Activated T-cell treated with anti-CD3 and anti-CD28 coated beads, Interleukin-2, amount 50 U/mL, for 24 hours (primary cell): ENCODE measurements at regions not wholly inside any gene's neighbourhood (a gene's known extent, or its start where the extent isn't known, plus 50 kb on each side); places are given as distances from the start of the nearest gene placed in this dataset.

Experiments
- DNase-seq: peaks from one replicate; pipeline ENCODE4 v3.0.0-alpha.2; 2020
- H3K27ac Mint-ChIP-seq: 2 replicates; pipeline ENCODE4 v1.8.0; 2020; ENCODE audit warnings: mild to moderate bottlenecking, mixed read lengths
- H3K27me3 Mint-ChIP-seq: 2 replicates; pipeline ENCODE4 v1.8.0; 2020; ENCODE audit warnings: mixed read lengths
- H3K36me3 Mint-ChIP-seq: 2 replicates; pipeline ENCODE4 v1.8.0; 2020; ENCODE audit warnings: low read depth, mixed read lengths
- H3K4me1 Mint-ChIP-seq: 2 replicates; pipeline ENCODE4 v1.8.0; 2020; ENCODE audit warnings: low read depth, mixed read lengths
- H3K4me3 Mint-ChIP-seq: 2 replicates; pipeline ENCODE4 v1.8.0; 2020; ENCODE audit warnings: mild to moderate bottlenecking, moderate library complexity, mixed read lengths
- H3K9me3 Mint-ChIP-seq: 2 replicates; pipeline ENCODE4 v1.8.0; 2020; ENCODE audit warnings: mixed read lengths

DNA sequence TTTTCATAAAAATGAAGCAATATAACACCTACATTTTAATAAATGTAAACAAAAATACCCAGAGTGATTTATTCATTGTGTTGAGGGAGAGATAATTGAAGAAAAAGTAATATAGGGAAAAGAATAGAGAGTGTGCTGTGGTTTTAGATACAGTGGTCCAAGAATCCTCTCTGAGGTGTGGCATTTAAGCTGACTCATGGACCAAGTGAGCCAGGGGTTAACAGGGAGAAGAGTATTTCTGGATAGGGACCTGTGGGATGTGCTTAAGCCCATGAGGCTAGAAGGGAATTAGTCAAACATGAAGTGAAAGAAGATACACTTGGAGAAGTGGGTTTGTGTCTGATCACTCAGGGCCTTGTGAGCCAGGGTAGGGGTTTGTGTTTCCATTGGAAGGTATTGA, 680.7 kb upstream of the GRM7 start:
- no peak overlapping the region for H3K4me3 Mint-ChIP-seq

DNA sequence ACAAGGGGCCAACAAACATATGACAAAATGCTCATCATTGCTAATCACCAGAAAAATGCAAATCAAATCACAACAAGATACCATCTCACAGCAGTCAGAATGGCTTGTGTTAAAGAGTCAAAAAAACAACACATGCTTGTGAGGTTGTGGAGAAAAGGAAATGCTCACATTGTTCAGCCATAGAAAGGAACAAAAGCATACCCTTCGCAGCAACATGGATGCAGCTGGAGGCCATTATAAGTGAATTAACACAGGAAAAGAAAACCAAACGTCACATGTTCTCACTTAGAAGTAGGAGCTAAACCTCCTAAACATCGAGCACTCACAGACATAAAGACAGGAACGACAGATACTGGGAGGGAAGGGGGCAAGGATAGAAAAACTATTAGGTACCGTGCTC, 678.4 kb upstream of the GRM7 start:
- Mint-ChIP-seq H3K36me3 (no peaks in the 10 kb centered on the region), H3K27me3 (no peaks in the 10 kb centered on the region), H3K4me3 (no peak overlapping the region), H3K9me3 (peaks cover 7% of the 10 kb centered on the region), H3K4me1 (no peaks in the 10 kb centered on the region), H3K27ac (no peak overlapping the region)
- no peak for DNase-seq

More for the DNA sequence above, 680.7 kb upstream of the GRM7 start:
- Mint-ChIP-seq H3K9me3 (peaks cover 7% of the 10 kb centered on the region), H3K4me1 (no peaks in the 10 kb centered on the region), H3K36me3 (no peaks in the 10 kb centered on the region), H3K27me3 (no peaks in the 10 kb centered on the region), H3K27ac (no peak overlapping the region)
- no peak for DNase-seq

- H3K9me3 Mint-ChIP-seq, result peaks cover 11% of the 10 kb centered on the region
- no peaks in the 10 kb centered on the region for H3K4me1 Mint-ChIP-seq
Observed at GRCh38 chr3:6182909-6183308, 678.0 kb upstream of the GRM7 start.

GRCh38 chr3:6189384-6189783, 671.5 kb upstream of the GRM7 start:
- Mint-ChIP-seq H3K27ac (no peak overlapping the region), H3K4me3 (no peak overlapping the region), H3K36me3 (no peaks in the 10 kb centered on the region), H3K4me1 (no peaks in the 10 kb centered on the region), H3K9me3 (peaks cover 20% of the 10 kb centered on the region), H3K27me3 (no peaks in the 10 kb centered on the region)
- DNase-seq, result no peak

More at GRCh38 chr3:6182909-6183308, 678.0 kb upstream of the GRM7 start:
- no peak overlapping the region for H3K27ac Mint-ChIP-seq
- no peaks in the 10 kb centered on the region for H3K27me3 Mint-ChIP-seq
- DNase-seq, result no peak
- no peaks in the 10 kb centered on the region for H3K36me3 Mint-ChIP-seq
- H3K4me3 Mint-ChIP-seq, result no peak overlapping the region

GRCh38 chr3:6204891-6205290, 656.0 kb upstream of the GRM7 start:
- Mint-ChIP-seq H3K27me3 (no peaks in the 10 kb centered on the region), H3K4me3 (no peak overlapping the region), H3K4me1 (no peaks in the 10 kb centered on the region), H3K27ac (no peak overlapping the region), H3K9me3 (peaks cover 8% of the 10 kb centered on the region), H3K36me3 (no peaks in the 10 kb centered on the region)
- DNase-seq, result no peak

GRCh38 chr3:6216135-6217026, 644.5 kb upstream of the GRM7 start:
- H3K36me3 Mint-ChIP-seq, result no peaks in the 10 kb centered on the region
- no peak overlapping the region for H3K4me3 Mint-ChIP-seq
- H3K9me3 Mint-ChIP-seq, result peaks cover 3% of the 10 kb centered on the region

GRCh38 chr3:6220447-6220846, 640.5 kb upstream of the GRM7 start:
- Mint-ChIP-seq H3K27me3 (no peaks in the 10 kb centered on the region), H3K4me1 (no peaks in the 10 kb centered on the region), H3K9me3 (no peaks in the 10 kb centered on the region), H3K4me3 (no peak overlapping the region), H3K27ac (no peak overlapping the region), H3K36me3 (no peaks in the 10 kb centered on the region)
- no peak for DNase-seq

More at GRCh38 chr3:6216135-6217026, 644.5 kb upstream of the GRM7 start:
- Mint-ChIP-seq H3K27me3 (no peaks in the 10 kb centered on the region), H3K27ac (no peak overlapping the region), H3K4me1 (no peaks in the 10 kb centered on the region)
- no peak for DNase-seq

DNA sequence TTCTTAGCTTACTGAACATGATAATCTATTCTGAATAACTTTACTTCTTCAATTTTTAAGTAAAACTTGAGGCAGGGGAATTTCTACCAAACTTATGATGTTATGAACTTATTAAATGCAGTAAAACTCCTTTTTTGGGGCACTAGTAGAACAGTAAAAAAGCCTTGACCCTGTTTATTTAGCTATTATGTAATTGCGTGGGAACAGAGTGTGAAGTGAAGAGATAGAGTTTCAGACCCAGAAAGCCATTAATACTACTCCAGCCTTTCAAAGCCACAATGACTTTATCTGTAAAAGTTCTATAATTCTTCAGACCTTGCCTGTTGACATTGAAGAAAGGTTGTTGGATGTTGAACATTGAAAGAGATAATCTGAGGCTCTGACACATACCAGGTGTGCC, 638.8 kb upstream of the GRM7 start:
- Mint-ChIP-seq H3K27ac (no peak overlapping the region), H3K9me3 (no peaks in the 10 kb centered on the region), H3K4me1 (no peaks in the 10 kb centered on the region), H3K27me3 (no peaks in the 10 kb centered on the region), H3K36me3 (no peaks in the 10 kb centered on the region), H3K4me3 (no peak overlapping the region)
- DNase-seq, result no peak

GRCh38 chr3:6223572-6223971, 637.3 kb upstream of the GRM7 start:
- Mint-ChIP-seq H3K27ac (no peak overlapping the region), H3K36me3 (no peaks in the 10 kb centered on the region), H3K4me3 (no peak overlapping the region), H3K4me1 (no peaks in the 10 kb centered on the region), H3K9me3 (peaks cover 3% of the 10 kb centered on the region), H3K27me3 (no peaks in the 10 kb centered on the region)
- DNase-seq, result no peak

DNA sequence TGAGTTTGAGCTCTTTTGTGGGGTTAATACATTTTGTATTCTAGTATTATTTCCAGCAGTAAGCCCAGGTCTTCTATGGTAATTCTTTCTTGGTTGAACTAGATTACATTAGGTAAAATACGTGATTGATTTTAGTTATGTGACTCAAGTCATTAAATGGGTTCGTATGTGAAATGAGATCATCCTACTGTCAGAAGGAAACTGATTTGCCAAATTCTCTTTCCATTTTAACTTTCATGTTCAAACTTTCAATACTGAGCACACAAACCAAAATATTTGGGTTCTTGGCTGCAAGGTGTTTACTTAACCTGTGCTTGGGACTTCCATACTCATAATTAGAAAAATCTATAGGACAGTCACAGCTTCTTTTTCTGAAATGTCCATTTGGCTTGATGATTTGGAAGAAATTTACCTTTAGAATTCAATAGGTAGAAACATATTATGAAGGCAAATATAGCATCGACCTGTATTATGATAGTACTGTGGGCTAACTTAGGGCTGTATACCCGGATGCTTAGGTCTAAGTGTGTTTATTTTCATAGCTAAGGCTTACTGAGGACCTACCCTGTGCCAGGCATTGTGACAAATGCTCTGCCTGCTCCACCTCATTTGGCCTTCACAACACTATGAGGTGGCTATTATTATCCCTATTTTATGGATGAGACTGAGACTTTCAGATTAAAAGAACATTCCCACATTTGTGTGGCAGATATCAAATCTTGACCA, 631.8 kb upstream of the GRM7 start:
- H3K9me3 Mint-ChIP-seq, result peaks cover 3% of the 10 kb centered on the region
- no peak for DNase-seq
- H3K36me3 Mint-ChIP-seq, result no peaks in the 10 kb centered on the region
- no peak overlapping the region for H3K27ac Mint-ChIP-seq
- H3K4me1 Mint-ChIP-seq, result no peaks in the 10 kb centered on the region
- H3K27me3 Mint-ChIP-seq, result no peaks in the 10 kb centered on the region
- no peak overlapping the region for H3K4me3 Mint-ChIP-seq

DNA sequence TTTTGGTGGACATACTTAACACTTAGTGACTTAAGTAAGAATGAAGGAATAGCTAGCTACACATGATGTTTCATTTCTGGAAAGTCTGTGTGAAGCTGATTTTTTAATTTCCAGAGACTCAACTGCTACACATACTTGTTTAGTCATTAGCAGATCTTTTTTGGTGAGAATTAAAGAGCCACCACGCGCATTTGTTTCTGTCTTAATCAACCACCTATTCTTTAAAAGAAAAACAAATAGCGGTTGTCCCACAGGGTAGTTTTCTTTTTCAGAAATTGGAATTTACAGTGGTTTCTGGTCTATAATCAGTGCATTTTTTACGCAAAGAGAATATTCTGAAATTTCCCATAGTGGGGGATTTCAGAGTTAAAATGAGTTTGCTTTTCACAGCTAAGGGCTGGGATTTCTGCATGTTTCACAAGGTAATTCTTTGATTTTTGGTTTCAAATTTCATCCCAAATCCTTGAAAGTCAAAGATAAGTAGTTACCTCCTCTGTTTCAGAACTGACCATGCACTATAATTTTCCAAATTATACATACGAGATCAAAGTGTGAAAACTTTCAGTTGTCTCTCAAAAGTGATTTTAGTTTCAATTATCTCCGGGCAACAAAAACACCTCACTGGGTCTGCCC, 631.0 kb upstream of the GRM7 start:
- peaks cover 3% of the 10 kb centered on the region for H3K9me3 Mint-ChIP-seq
- H3K4me1 Mint-ChIP-seq, result no peaks in the 10 kb centered on the region
- H3K4me3 Mint-ChIP-seq, result no peak overlapping the region
- H3K36me3 Mint-ChIP-seq, result no peaks in the 10 kb centered on the region
- H3K27ac Mint-ChIP-seq, result no peak overlapping the region
- no peaks in the 10 kb centered on the region for H3K27me3 Mint-ChIP-seq
- DNase-seq, result no peak

GRCh38 chr3:6242104-6242503, 618.8 kb upstream of the GRM7 start:
- H3K27me3 Mint-ChIP-seq, result no peaks in the 10 kb centered on the region
- no peaks in the 10 kb centered on the region for H3K36me3 Mint-ChIP-seq
- no peak overlapping the region for H3K27ac Mint-ChIP-seq
- no peak for DNase-seq
- H3K9me3 Mint-ChIP-seq, result peaks cover 2% of the 10 kb centered on the region
- no peaks in the 10 kb centered on the region for H3K4me1 Mint-ChIP-seq
- no peak overlapping the region for H3K4me3 Mint-ChIP-seq

DNA sequence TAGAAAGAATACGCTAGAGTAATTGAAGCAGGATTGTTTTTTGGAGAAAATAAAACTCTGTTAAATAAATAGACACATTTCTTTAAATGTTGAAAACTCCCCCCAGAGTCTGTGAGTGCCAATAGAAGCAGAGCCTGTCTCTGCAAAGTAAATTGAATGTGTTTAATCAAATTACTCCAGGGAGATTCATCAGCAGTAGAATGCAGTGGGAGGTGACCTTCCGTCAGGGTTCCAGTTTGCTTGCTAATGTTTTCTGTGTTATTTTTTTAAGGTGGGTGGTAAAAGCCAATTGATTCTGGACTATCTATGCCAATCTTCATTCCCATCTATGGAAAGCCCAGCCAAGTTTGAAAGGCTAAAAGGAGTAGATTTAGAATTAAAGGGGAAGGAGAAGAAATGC, 612.4 kb upstream of the GRM7 start:
- H3K4me3 Mint-ChIP-seq, result no peak overlapping the region
- no peaks in the 10 kb centered on the region for H3K27me3 Mint-ChIP-seq
- H3K36me3 Mint-ChIP-seq, result no peaks in the 10 kb centered on the region
- no peak overlapping the region for H3K27ac Mint-ChIP-seq
- H3K9me3 Mint-ChIP-seq, result peaks cover 11% of the 10 kb centered on the region
- no peaks in the 10 kb centered on the region for H3K4me1 Mint-ChIP-seq
- DNase-seq, result no peak

- DNase-seq, result no peak
- Mint-ChIP-seq H3K4me3 (no peak overlapping the region), H3K27me3 (no peaks in the 10 kb centered on the region), H3K36me3 (no peaks in the 10 kb centered on the region), H3K27ac (no peak overlapping the region), H3K9me3 (peaks cover 20% of the 10 kb centered on the region), H3K4me1 (no peaks in the 10 kb centered on the region)
Observed at GRCh38 chr3:6249679-6250078, 611.2 kb upstream of the GRM7 start.

- Mint-ChIP-seq H3K9me3 (peaks cover 22% of the 10 kb centered on the region), H3K27ac (no peak overlapping the region), H3K27me3 (no peaks in the 10 kb centered on the region), H3K36me3 (no peaks in the 10 kb centered on the region), H3K4me1 (no peaks in the 10 kb centered on the region), H3K4me3 (no peak overlapping the region)
- no peak for DNase-seq
Observed at GRCh38 chr3:6250167-6250566, 610.7 kb upstream of the GRM7 start.
